ENCODE measurements at regions not wholly inside any gene's neighbourhood (a gene's known extent, or its start where the extent isn't known, plus 50 kb on each side); places are given as distances from the start of the nearest gene placed in this dataset.

GRCh38 chrX:46268412-46268811 is 276.8 kb downstream of the ZNF674 start:
- TF ChIP-seq CTCF (IDR thresholded peaks at IDR 0.05) (no peak), E2F6 (IDR thresholded peaks at IDR 0.05; ENCODE audit: borderline replicate concordance, low read depth) (no peak), RAD21 (conservative IDR thresholded peaks at IDR 0.05 in 1 of 2, IDR thresholded peaks at IDR 0.05 in 1 of 2) (no peak), ZNF302 (CRISPR knock-in tag; IDR thresholded peaks at IDR 0.05) (no peak)
